ENCODE measurements at regions not wholly inside any gene's neighbourhood (a gene's known extent, or its start where the extent isn't known, plus 50 kb on each side); places are given as distances from the start of the nearest gene placed in this dataset.

DNA sequence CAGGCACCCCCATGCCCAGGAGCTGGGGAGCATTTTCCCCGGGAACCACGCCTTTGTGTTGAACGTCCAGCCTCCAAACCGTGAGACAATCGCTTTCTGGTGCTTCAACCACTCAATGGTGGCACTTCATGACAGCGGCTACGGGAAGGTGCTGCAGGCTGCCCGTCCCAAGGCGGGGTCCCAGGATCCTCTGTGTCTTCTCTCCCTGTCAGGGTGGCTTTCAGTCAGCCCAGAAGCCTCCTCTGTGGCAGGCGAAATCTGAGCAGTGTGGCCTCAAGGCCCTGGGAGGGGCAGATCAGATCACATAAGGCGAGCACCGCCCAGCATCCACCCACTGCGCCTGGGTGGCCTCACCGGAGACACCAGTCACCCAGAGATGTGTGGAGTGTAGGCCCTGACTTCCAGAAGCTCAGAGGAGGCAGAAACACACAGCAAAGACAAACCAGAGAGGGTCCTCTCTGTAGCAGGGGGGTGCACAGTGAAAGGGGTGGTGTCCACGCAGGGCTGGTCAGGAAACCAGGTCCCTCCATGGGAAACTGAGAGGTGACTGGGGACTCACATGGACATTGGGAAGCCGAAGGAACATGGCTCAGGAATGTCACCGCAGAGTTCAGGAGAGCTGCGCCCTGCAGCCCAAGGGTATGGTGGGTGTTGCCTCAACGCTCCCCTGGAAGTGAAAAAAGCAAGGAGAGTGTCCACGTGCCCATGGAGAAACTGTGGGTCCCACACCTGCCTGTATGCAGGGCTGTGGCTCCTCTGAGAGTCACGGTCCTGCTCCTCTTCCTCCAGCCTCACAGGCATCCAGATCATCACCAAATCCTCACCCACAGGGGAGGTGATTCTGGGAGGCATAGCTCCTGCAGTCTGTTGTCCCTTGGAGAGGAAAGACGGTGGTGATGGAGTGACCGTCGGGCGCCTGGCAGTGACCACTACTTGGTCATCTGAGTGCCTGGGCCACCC lies 1420.7 kb downstream of the TBC1D22A start:
- peaks cover 6% of the 10 kb centered on the region for H3K4me1 Mint-ChIP-seq
- no peaks in the 10 kb centered on the region for H3K9me3 Mint-ChIP-seq
- H3K4me3 Mint-ChIP-seq, result no peak overlapping the region
- ChIA-PET CTCF (no interaction called here), POLR2A (no interaction called here)
- H3K27ac Mint-ChIP-seq, result no peak overlapping the region
- DNase-seq, result no peak
- H3K36me3 Mint-ChIP-seq (ENCODE audit: low read depth), result no peaks in the 10 kb centered on the region
- H3K27me3 Mint-ChIP-seq, result no peaks in the 10 kb centered on the region

GRCh38 chr22:48182031-48182430 lies 1419.6 kb downstream of the TBC1D22A start:
- POLR2A ChIA-PET, result no interaction called here
- no peak overlapping the region for H3K27ac Mint-ChIP-seq
- no peaks in the 10 kb centered on the region for H3K36me3 Mint-ChIP-seq (ENCODE audit: low read depth)
- H3K27me3 Mint-ChIP-seq, result no peaks in the 10 kb centered on the region
- no peaks in the 10 kb centered on the region for H3K9me3 Mint-ChIP-seq
- no peak overlapping the region for H3K4me3 Mint-ChIP-seq
- H3K4me1 Mint-ChIP-seq, result peaks cover 6% of the 10 kb centered on the region
- CTCF ChIA-PET, result no interaction called here
- DNase-seq, result no peak

DNA sequence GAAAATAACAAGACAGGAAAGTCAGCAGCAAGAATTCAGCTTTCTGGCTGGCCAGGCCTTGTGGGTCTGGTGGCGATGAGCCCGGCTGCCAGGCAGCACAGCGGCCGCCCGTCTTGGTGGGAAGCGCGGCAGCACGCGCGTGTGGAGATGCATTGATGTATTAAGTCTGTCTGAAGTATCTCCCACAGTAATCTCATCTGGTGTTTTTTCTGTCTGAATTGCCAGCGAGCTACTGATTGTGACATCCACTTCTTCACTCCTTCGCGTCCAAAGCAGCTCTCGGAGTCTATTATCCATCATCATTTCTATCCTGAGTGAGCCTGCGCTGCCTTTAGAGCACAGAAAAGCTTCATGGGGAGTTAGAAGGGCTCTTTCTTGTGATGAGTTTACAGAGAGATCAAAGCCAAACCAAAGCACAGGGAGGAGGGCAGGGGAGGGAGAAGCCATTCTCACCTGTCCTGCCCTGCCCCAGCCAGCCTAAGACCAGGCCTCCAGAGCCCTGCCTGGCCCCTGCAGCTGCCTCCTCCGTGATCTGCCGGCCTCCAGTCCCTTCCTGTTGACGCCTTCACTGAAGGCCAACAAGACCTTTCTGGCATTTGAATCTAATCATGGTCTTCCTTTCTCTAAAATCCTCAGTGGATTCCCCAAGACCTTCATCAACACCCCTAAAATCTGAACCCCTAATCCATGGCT lies 1419.0 kb downstream of the TBC1D22A start:
- no peak for DNase-seq
- POLR2A ChIA-PET, result no interaction called here
- Mint-ChIP-seq H3K27ac (no peak overlapping the region), H3K36me3 (ENCODE audit: low read depth) (no peaks in the 10 kb centered on the region), H3K4me1 (peaks cover 6% of the 10 kb centered on the region), H3K9me3 (no peaks in the 10 kb centered on the region), H3K4me3 (no peak overlapping the region), H3K27me3 (no peaks in the 10 kb centered on the region)
- CTCF ChIA-PET, result interaction anchor here (0.5 to 1.1 kb wide), 2 partner anchors 14 to 327 kb away, joined by 3 read pairs; no protein-coding TSS in a partner anchor

DNA sequence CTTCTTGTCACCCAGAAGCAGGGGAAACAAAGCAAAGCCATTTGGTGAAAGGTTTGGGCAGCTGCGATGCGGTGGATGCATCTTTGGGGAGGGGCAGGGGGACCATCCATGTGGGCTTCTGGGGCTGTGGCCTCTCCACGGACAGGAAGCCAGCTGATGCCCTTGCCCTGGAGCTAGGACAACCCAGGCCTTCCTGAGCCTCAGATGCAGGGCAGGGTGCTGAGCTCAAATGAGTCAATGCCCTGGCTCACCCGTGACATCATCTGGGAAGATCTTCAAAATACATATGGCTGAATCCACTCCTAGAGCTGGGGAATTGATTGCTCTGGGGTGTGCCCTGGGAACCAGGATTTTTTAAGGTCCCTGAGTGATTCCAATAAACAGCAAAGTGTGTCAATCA lies 1418.2 kb downstream of the TBC1D22A start:
- Mint-ChIP-seq H3K9me3 (no peaks in the 10 kb centered on the region), H3K4me1 (peaks cover 4% of the 10 kb centered on the region), H3K27me3 (no peaks in the 10 kb centered on the region), H3K27ac (no peak overlapping the region), H3K4me3 (no peak overlapping the region), H3K36me3 (ENCODE audit: low read depth) (no peaks in the 10 kb centered on the region)
- ChIA-PET CTCF (interaction anchor here (1.1 kb wide), 1 partner anchor 14 kb away, joined by 3 read pairs; no protein-coding TSS in a partner anchor), POLR2A (no interaction called here)
- no peak for DNase-seq

GRCh38 chr22:48179571-48180546 lies 1417.4 kb downstream of the TBC1D22A start:
- Mint-ChIP-seq H3K27me3 (no peaks in the 10 kb centered on the region), H3K9me3 (no peaks in the 10 kb centered on the region), H3K27ac (no peak overlapping the region), H3K36me3 (ENCODE audit: low read depth) (no peaks in the 10 kb centered on the region), H3K4me1 (peaks cover 1% of the 10 kb centered on the region), H3K4me3 (no peak overlapping the region)
- no peak for DNase-seq
- ChIA-PET CTCF (interaction anchor here (1.1 kb wide), 1 partner anchor 15 kb away, joined by 3 read pairs; no protein-coding TSS in a partner anchor), POLR2A (no interaction called here)

GRCh38 chr22:48178536-48178935 lies 1416.1 kb downstream of the TBC1D22A start:
- no peaks in the 10 kb centered on the region for H3K9me3 Mint-ChIP-seq
- no peaks in the 10 kb centered on the region for H3K4me1 Mint-ChIP-seq

GRCh38 chr22:48177631-48178030 lies 1415.2 kb downstream of the TBC1D22A start:
- ChIA-PET POLR2A (no interaction called here), CTCF (no interaction called here)
- no peak for DNase-seq
- no peak overlapping the region for H3K4me3 Mint-ChIP-seq
- H3K27me3 Mint-ChIP-seq, result no peaks in the 10 kb centered on the region
- H3K27ac Mint-ChIP-seq, result no peak overlapping the region
- no peaks in the 10 kb centered on the region for H3K36me3 Mint-ChIP-seq (ENCODE audit: low read depth)
- H3K9me3 Mint-ChIP-seq, result no peaks in the 10 kb centered on the region
- H3K4me1 Mint-ChIP-seq, result no peaks in the 10 kb centered on the region

More at GRCh38 chr22:48178536-48178935, 1416.1 kb downstream of the TBC1D22A start:
- Mint-ChIP-seq H3K4me3 (no peak overlapping the region), H3K27ac (no peak overlapping the region), H3K36me3 (ENCODE audit: low read depth) (no peaks in the 10 kb centered on the region), H3K27me3 (no peaks in the 10 kb centered on the region)
- ChIA-PET CTCF (no interaction called here), POLR2A (no interaction called here)
- no peak for DNase-seq

DNA sequence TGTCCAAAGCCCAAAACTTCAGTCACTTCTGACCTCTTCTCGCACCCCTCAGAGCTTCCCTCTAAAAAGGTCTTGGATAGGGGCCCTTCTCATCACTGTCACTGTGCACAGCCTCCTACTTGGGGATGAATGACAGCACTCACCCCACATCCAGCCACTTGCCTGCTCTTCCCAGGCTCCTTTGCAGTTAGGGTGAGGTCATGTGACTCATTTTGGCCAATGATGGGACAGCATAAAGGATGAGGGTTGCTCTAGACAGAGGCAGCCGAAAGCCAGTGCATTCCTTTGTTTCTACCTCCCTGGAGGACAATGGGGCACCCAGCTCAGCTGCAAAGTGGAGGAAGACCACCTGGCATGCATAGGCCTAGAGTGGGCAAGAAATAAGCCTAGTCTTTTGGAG lies 1413.3 kb downstream of the TBC1D22A start:
- H3K27ac Mint-ChIP-seq, result no peak overlapping the region
- ChIA-PET CTCF (no interaction called here), POLR2A (no interaction called here)
- DNase-seq, result no peak
- H3K9me3 Mint-ChIP-seq, result no peaks in the 10 kb centered on the region
- H3K4me3 Mint-ChIP-seq, result no peak overlapping the region
- no peaks in the 10 kb centered on the region for H3K4me1 Mint-ChIP-seq
- no peaks in the 10 kb centered on the region for H3K36me3 Mint-ChIP-seq (ENCODE audit: low read depth)
- H3K27me3 Mint-ChIP-seq, result no peaks in the 10 kb centered on the region

DNA sequence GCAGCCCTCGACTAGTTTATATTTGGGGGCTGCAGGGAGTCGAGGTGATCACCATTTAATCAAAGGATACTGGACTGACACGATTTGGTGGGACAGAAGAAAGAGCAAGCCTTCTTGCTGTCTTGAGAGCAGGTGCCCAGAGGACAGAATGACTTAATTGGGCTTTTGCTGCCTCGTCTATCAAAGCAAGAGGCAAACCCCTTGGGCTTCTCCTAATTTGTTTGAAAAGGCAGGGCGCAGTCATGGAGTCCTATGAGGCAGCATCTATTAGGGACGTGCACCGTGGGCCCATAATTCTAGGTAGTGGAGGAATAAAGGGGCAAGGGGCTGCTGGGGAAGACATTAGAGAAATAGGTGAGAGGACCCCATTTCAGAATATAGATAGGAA lies 1411.3 kb downstream of the TBC1D22A start:
- Mint-ChIP-seq H3K27ac (no peak overlapping the region), H3K4me1 (no peaks in the 10 kb centered on the region), H3K4me3 (no peak overlapping the region), H3K27me3 (no peaks in the 10 kb centered on the region), H3K36me3 (ENCODE audit: low read depth) (no peaks in the 10 kb centered on the region), H3K9me3 (no peaks in the 10 kb centered on the region)
- ChIA-PET POLR2A (no interaction called here), CTCF (no interaction called here)
- DNase-seq, result no peak

GRCh38 chr22:48173061-48173772 lies 1410.8 kb downstream of the TBC1D22A start:
- Mint-ChIP-seq H3K27ac (no peak overlapping the region), H3K9me3 (no peaks in the 10 kb centered on the region), H3K4me3 (no peak overlapping the region), H3K4me1 (no peaks in the 10 kb centered on the region), H3K27me3 (no peaks in the 10 kb centered on the region), H3K36me3 (ENCODE audit: low read depth) (no peaks in the 10 kb centered on the region)
- CTCF ChIA-PET, result no interaction called here
- no peak for DNase-seq
- POLR2A ChIA-PET, result no interaction called here

GRCh38 chr22:48171271-48171691 lies 1408.8 kb downstream of the TBC1D22A start:
- POLR2A ChIA-PET, result interaction anchor here (0.6 kb wide), 1 partner anchor 1134 kb away, joined by 4 read pairs; no protein-coding TSS in a partner anchor
- CTCF ChIA-PET, result no interaction called here
- no peak for DNase-seq
- H3K4me1 Mint-ChIP-seq, result no peaks in the 10 kb centered on the region
- H3K27ac Mint-ChIP-seq, result no peak overlapping the region
- no peaks in the 10 kb centered on the region for H3K36me3 Mint-ChIP-seq (ENCODE audit: low read depth)
- no peak overlapping the region for H3K4me3 Mint-ChIP-seq
- H3K27me3 Mint-ChIP-seq, result no peaks in the 10 kb centered on the region
- no peaks in the 10 kb centered on the region for H3K9me3 Mint-ChIP-seq

DNA sequence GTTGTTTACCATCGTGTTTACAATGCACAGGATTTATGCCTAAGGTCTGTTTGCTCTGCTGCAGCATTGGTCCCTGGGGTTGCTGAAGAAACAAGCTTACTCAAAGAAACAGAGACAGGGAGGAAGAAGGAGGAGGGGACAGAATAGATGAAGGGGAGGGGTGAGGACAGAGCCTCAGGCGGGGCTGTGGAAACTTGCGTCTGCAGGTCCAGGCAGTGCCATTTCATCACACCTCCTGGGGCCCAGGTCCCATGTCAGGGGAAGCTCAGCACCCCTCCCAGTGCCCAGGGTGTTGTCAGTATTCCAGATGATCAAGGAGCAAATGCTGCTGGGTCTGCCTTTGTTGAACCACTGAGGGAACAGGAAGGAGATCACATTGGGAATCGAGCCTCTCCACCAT lies 1406.8 kb downstream of the TBC1D22A start:
- ChIA-PET POLR2A (no interaction called here), CTCF (no interaction called here)
- H3K4me3 Mint-ChIP-seq, result no peak overlapping the region
- no peaks in the 10 kb centered on the region for H3K4me1 Mint-ChIP-seq
- DNase-seq, result no peak
- H3K27me3 Mint-ChIP-seq, result no peaks in the 10 kb centered on the region
- no peaks in the 10 kb centered on the region for H3K36me3 Mint-ChIP-seq (ENCODE audit: low read depth)
- H3K9me3 Mint-ChIP-seq, result no peaks in the 10 kb centered on the region
- H3K27ac Mint-ChIP-seq, result no peak overlapping the region

Measured in activated CD4-positive, alpha-beta T cell treated with anti-CD3 and anti-CD28 coated beads, Interleukin-2, amount 10 ng/mL, durations not matched to agents 7 days and 5 days (primary cell).